ENCODE measurements at regions not wholly inside any gene's neighbourhood (a gene's known extent, or its start where the extent isn't known, plus 50 kb on each side); places are given as distances from the start of the nearest gene placed in this dataset.
"Not testable (repeated sequence)": the region's sequence is repeated elsewhere in the genome, so short reads cannot be mapped to it uniquely, and the experiment has no call there.

- Histone ChIP-seq H3K4me3 (ENCODE audit: low read length) (no peak overlapping the region), H3K36me3 (ENCODE audit: insufficient read depth, low read length) (no peaks in the 10 kb centered on the region), H3K4me1 (ENCODE audit: insufficient read depth, low read length) (no peaks in the 10 kb centered on the region), H3K9me3 (ENCODE audit: low read length) (no peaks in the 10 kb centered on the region), H2AFZ (ENCODE audit: low read depth, low read length) (no peak overlapping the region), H3K27me3 (ENCODE audit: insufficient read depth, low read length) (no peaks in the 10 kb centered on the region)
These were observed 540.3 kb downstream of the GABRG2 start for GRCh38 chr5:162607879-162608278.

- not testable (repeated sequence) for H2AFZ ChIP-seq (ENCODE audit: low read depth, low read length); H3K36me3 ChIP-seq (ENCODE audit: insufficient read depth, low read length); H3K4me1 ChIP-seq (ENCODE audit: insufficient read depth, low read length); H3K4me3 ChIP-seq (ENCODE audit: low read length); H3K27me3 ChIP-seq (ENCODE audit: insufficient read depth, low read length); H3K9me3 ChIP-seq (ENCODE audit: low read length)
These were observed 554.2 kb downstream of the GABRG2 start for GRCh38 chr5:162621726-162622263.

- Histone ChIP-seq H2AFZ (ENCODE audit: low read depth, low read length) (no peak overlapping the region), H3K9me3 (ENCODE audit: low read length) (no peaks in the 10 kb centered on the region), H3K4me1 (ENCODE audit: insufficient read depth, low read length) (no peaks in the 10 kb centered on the region)
These were observed 556.5 kb downstream of the GABRG2 start for GRCh38 chr5:162624110-162624509.

GRCh38 chr5:162637481-162637880, 569.9 kb downstream of the GABRG2 start:
- Histone ChIP-seq H3K9me3 (ENCODE audit: low read length) (no peaks in the 10 kb centered on the region), H3K4me1 (ENCODE audit: insufficient read depth, low read length) (no peaks in the 10 kb centered on the region), H3K27me3 (ENCODE audit: insufficient read depth, low read length) (no peaks in the 10 kb centered on the region), H3K4me3 (ENCODE audit: low read length) (no peak overlapping the region), H2AFZ (ENCODE audit: low read depth, low read length) (no peak overlapping the region), H3K36me3 (ENCODE audit: insufficient read depth, low read length) (no peaks in the 10 kb centered on the region)

More at GRCh38 chr5:162624110-162624509, 556.5 kb downstream of the GABRG2 start:
- H3K27me3 ChIP-seq (ENCODE audit: insufficient read depth, low read length): no peaks in the 10 kb centered on the region
- no peaks in the 10 kb centered on the region for H3K36me3 ChIP-seq (ENCODE audit: insufficient read depth, low read length)
- no peak overlapping the region for H3K4me3 ChIP-seq (ENCODE audit: low read length)

GRCh38 chr5:162638849-162639248, 571.3 kb downstream of the GABRG2 start:
- H3K4me1 ChIP-seq (ENCODE audit: insufficient read depth, low read length): no peaks in the 10 kb centered on the region
- no peaks in the 10 kb centered on the region for H3K36me3 ChIP-seq (ENCODE audit: insufficient read depth, low read length)
- H3K9me3 ChIP-seq (ENCODE audit: low read length): no peaks in the 10 kb centered on the region
- no peak overlapping the region for H3K4me3 ChIP-seq (ENCODE audit: low read length)
- H3K27me3 ChIP-seq (ENCODE audit: insufficient read depth, low read length): no peaks in the 10 kb centered on the region
- no peak overlapping the region for H2AFZ ChIP-seq (ENCODE audit: low read depth, low read length)

GRCh38 chr5:162641142-162641813, 573.7 kb downstream of the GABRG2 start:
- no peaks in the 10 kb centered on the region for H3K4me1 ChIP-seq (ENCODE audit: insufficient read depth, low read length)
- H3K27me3 ChIP-seq (ENCODE audit: insufficient read depth, low read length): no peaks in the 10 kb centered on the region
- H3K36me3 ChIP-seq (ENCODE audit: insufficient read depth, low read length): no peaks in the 10 kb centered on the region
- no peaks in the 10 kb centered on the region for H3K9me3 ChIP-seq (ENCODE audit: low read length)
- H3K4me3 ChIP-seq (ENCODE audit: low read length): no peak overlapping the region
- H2AFZ ChIP-seq (ENCODE audit: low read depth, low read length): no peak overlapping the region

GRCh38 chr5:162654661-162655405, 587.3 kb downstream of the GABRG2 start:
- Histone ChIP-seq H2AFZ (ENCODE audit: low read depth, low read length) (no peak overlapping the region), H3K4me1 (ENCODE audit: insufficient read depth, low read length) (peaks cover 2% of the 10 kb centered on the region), H3K4me3 (ENCODE audit: low read length) (no peak overlapping the region), H3K9me3 (ENCODE audit: low read length) (no peaks in the 10 kb centered on the region), H3K27me3 (ENCODE audit: insufficient read depth, low read length) (no peaks in the 10 kb centered on the region), H3K36me3 (ENCODE audit: insufficient read depth, low read length) (no peaks in the 10 kb centered on the region)

- H3K9me3 ChIP-seq (ENCODE audit: low read length): no peaks in the 10 kb centered on the region
- H3K36me3 ChIP-seq (ENCODE audit: insufficient read depth, low read length): no peaks in the 10 kb centered on the region
- H2AFZ ChIP-seq (ENCODE audit: low read depth, low read length): no peak overlapping the region
- H3K4me1 ChIP-seq (ENCODE audit: insufficient read depth, low read length): peaks cover 2% of the 10 kb centered on the region
- H3K4me3 ChIP-seq (ENCODE audit: low read length): no peak overlapping the region
- no peaks in the 10 kb centered on the region for H3K27me3 ChIP-seq (ENCODE audit: insufficient read depth, low read length)
These were observed 589.5 kb downstream of the GABRG2 start for GRCh38 chr5:162657076-162657475.

- Histone ChIP-seq H3K4me3 (ENCODE audit: low read length) (no peak overlapping the region), H3K27me3 (ENCODE audit: insufficient read depth, low read length) (no peaks in the 10 kb centered on the region), H3K9me3 (ENCODE audit: low read length) (no peaks in the 10 kb centered on the region), H3K36me3 (ENCODE audit: insufficient read depth, low read length) (no peaks in the 10 kb centered on the region), H2AFZ (ENCODE audit: low read depth, low read length) (no peak overlapping the region), H3K4me1 (ENCODE audit: insufficient read depth, low read length) (no peaks in the 10 kb centered on the region)
These were observed 597.3 kb downstream of the GABRG2 start for GRCh38 chr5:162664846-162665245.

GRCh38 chr5:162668926-162669325, 601.4 kb downstream of the GABRG2 start:
- Histone ChIP-seq H3K27me3 (ENCODE audit: insufficient read depth, low read length) (no peaks in the 10 kb centered on the region), H3K36me3 (ENCODE audit: insufficient read depth, low read length) (no peaks in the 10 kb centered on the region), H3K9me3 (ENCODE audit: low read length) (no peaks in the 10 kb centered on the region), H2AFZ (ENCODE audit: low read depth, low read length) (no peak overlapping the region), H3K4me1 (ENCODE audit: insufficient read depth, low read length) (peaks cover 6% of the 10 kb centered on the region), H3K4me3 (ENCODE audit: low read length) (no peak overlapping the region)

- no peak overlapping the region for H2AFZ ChIP-seq (ENCODE audit: low read depth, low read length)
- no peak overlapping the region for H3K4me3 ChIP-seq (ENCODE audit: low read length)
- no peaks in the 10 kb centered on the region for H3K9me3 ChIP-seq (ENCODE audit: low read length)
- H3K4me1 ChIP-seq (ENCODE audit: insufficient read depth, low read length): peaks cover 6% of the 10 kb centered on the region
- H3K27me3 ChIP-seq (ENCODE audit: insufficient read depth, low read length): no peaks in the 10 kb centered on the region
- H3K36me3 ChIP-seq (ENCODE audit: insufficient read depth, low read length): no peaks in the 10 kb centered on the region
These were observed 604.5 kb downstream of the GABRG2 start for GRCh38 chr5:162672061-162672460.

GRCh38 chr5:162683284-162683683, 615.7 kb downstream of the GABRG2 start:
- Histone ChIP-seq H3K36me3 (ENCODE audit: insufficient read depth, low read length) (no peaks in the 10 kb centered on the region), H3K27me3 (ENCODE audit: insufficient read depth, low read length) (no peaks in the 10 kb centered on the region), H3K4me3 (ENCODE audit: low read length) (no peak overlapping the region)

GRCh38 chr5:162684145-162684544, 616.6 kb downstream of the GABRG2 start:
- Histone ChIP-seq H3K36me3 (ENCODE audit: insufficient read depth, low read length) (no peaks in the 10 kb centered on the region), H3K9me3 (ENCODE audit: low read length) (no peaks in the 10 kb centered on the region), H3K4me1 (ENCODE audit: insufficient read depth, low read length) (no peaks in the 10 kb centered on the region), H3K4me3 (ENCODE audit: low read length) (no peak overlapping the region), H3K27me3 (ENCODE audit: insufficient read depth, low read length) (no peaks in the 10 kb centered on the region), H2AFZ (ENCODE audit: low read depth, low read length) (no peak overlapping the region)

More at GRCh38 chr5:162683284-162683683, 615.7 kb downstream of the GABRG2 start:
- no peaks in the 10 kb centered on the region for H3K9me3 ChIP-seq (ENCODE audit: low read length)
- H2AFZ ChIP-seq (ENCODE audit: low read depth, low read length): no peak overlapping the region
- H3K4me1 ChIP-seq (ENCODE audit: insufficient read depth, low read length): no peaks in the 10 kb centered on the region

Measured in neuron (in vitro differentiated cells).